Left renal pelvis (tissue), 4 donors: ENCODE measurements at regions not wholly inside any gene's neighbourhood (a gene's known extent, or its start where the extent isn't known, plus 50 kb on each side); places are given as distances from the start of the nearest gene placed in this dataset.
A peak's percentile ranks its signal among the peaks of the same experiment; 100 is the strongest.

ENCODE experiments used
- DNase-seq, 4 donors: peaks; one replicate each; pipeline ENCODE4 v3.0.0-alpha.2; 2013; ENCODE audit warnings: low read depth in 4 of 4, low spot score in 3 of 4

DNA sequence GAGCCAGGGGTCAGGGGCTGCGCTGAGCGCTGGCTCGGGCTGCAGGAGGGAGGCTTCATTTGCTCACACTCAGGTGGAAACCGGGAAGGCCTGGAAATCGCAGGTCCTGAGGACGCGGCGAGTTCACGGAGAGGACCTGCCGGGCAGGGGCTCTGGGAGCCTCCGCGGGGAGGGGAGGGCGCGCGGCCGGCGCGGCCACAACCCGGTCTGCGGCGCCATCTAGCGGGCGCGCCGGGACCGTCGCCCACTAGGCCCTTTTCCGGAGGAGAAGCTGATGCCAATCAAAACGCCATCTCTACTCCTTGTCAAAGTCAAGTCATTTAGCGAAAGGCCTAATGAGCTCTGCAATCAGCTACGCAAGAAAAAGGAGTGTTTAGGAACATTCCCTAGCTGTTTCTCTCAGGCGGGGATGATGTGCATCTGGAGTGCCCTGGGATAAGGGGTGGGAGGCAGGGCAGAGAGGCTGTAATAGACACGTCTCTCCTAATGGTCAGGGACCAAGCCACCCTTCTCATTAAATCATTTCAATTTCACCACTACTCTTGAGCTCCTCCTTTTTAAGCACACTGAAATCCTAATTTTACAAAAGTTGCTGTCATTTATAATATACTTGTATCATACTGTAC is 885.8 kb upstream of the TMEM132C start:
- DNase-seq, result peak; percentile 4 to 26 (median 14)

DNA sequence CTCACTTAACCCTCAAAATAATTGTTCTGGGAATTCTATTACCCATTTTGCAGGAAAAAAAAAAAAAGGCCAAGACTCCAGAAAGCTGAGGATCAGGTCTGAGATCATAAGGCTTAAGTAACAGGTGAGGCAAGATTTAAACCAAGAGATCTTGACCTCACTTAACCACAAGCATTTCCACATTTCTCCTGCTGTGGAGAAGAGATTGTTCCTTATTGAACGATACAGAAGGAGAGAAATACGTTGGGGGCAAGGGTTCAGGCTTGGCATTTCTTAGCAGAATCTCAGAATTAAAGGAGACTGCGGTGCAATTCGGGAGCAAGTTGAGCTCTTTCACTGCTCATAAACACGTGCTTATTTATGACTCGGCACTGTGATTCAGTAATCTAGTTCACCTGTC is 885.3 kb upstream of the TMEM132C start:
- no peak for DNase-seq

DNA sequence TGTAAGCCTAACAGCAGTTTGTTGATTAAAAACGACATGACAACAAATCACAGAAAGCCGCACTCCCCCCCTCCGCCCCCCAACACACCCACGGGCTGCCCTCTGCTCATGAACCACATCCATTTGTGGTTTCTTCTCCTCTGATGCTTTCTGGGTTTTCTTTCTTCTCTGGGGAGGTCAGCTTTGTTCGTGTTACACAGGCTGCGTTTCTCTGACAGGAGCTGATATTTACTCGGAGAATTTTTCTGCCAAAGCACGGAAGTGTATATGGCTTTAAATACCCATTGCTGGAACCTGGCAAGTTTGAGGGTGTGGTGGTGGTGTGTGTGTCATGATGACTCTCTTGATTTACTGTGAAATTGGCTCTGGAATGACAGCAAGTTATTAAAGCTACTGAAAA is 883.7 kb upstream of the TMEM132C start:
- DNase-seq, result no peak

DNA sequence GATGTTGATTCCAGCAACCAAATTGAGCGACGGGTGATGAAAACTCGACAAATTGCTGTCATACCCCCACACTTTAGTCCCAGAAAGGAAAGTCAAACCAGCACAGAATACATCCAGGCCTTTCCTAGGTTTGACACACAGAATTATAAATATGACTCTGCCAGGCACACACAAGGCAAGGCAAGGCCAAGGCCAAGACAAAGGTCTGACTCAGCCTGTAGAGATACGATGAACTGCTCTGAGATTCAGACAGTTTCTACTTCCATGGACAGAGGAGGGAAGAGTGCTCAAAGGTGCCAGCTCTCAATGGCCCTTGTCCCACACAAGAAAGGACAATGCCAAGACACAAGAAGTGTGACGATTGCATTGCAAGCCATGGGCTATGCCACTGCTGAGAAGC is 880.2 kb upstream of the TMEM132C start:
- DNase-seq, result no peak

DNA sequence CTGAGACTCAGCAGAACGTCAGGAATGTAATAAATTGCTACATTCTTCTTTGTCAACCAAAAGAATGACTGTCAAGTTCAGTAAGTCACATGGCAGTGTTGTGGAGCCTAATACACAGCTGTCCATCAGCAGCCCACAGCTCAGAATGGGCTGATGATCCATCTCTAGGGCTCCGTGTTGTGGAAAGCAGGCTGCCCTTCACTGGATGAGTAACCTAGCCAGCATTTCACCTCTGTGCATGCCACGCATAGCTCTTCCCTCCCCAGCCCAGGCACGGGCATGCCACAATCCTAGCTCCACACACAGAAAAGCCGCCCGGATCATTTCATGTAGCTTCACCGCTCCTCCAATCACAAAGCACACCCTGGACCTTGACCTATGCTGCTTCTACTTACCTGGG is 878.0 kb upstream of the TMEM132C start:
- DNase-seq, result no peak

DNA sequence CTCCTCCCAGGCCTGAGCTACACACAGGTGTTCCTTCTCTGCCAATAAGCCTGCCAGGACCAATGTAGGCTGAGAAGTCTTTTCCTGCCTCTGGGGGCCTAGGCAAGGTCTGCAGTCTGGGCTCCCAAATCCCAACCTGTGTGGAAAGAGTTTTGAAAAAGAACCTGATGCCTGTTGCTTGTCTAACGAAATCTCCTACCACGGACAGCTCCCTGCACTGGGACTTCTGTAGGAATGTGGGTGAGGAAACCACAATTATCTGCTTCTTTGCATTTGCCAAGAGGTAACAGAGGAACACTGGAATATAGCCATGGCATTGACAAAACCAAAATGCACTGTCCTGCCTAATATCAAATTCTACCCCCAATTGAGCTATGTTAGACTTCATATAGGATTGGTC is 877.0 kb upstream of the TMEM132C start:
- peak; percentile 7 to 59 (median 44) for DNase-seq

DNA sequence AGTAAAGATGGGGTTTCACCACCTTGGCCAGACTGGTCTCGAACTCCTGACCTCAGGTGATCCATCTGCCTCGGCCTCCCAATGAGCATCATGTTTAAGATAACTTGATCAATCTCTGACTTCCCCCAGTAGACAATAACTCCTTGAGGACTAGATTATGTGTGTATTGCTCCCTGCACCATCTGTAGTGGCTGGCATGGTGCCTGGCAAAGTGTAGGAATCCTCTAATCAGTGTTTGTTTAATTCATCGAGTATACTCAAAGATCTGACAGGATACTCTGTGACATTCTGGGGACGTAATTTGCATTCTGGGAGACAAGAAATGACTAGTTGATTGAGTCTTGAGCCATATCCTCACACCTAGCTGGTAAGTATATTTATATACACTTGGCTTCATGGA is 873.5 kb upstream of the TMEM132C start:
- no peak for DNase-seq

DNA sequence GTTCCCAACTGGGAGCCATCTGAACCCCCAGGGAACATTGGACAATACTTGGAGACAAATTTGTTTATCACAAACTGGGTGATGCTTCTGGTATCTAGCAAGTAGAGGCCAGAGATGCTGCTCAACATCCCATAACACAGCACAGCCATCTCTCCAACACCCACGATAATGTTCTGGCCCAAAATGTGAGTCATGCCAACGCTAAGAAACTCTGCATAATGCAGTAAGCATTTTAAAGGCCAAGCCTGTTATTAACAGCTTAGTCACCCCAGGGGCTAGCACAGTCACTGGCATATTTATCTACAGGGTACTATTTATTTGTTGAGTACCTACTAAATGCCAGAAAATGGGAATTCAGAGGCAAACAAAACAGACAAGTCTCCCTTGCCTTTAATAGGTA is 873.1 kb upstream of the TMEM132C start:
- no peak for DNase-seq

DNA sequence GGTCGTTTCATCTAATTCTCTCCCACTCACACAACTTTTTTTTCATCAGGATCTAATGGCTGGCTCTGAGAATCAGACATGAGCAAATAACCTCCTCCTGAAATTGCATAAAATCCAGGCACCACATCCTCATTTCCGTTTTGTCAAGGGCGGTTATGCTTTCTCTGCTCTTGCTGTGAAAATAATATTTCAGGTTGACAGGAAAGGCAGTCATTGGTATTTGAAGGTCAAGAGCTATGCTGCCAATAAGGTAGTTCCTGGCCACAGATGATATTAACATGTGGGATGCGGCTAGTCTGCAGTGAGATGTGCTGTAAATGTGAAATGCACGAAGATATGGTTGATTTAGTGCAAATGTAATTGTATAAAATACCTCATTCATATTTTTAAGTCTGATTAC is 870.2 kb upstream of the TMEM132C start:
- DNase-seq, result no peak

DNA sequence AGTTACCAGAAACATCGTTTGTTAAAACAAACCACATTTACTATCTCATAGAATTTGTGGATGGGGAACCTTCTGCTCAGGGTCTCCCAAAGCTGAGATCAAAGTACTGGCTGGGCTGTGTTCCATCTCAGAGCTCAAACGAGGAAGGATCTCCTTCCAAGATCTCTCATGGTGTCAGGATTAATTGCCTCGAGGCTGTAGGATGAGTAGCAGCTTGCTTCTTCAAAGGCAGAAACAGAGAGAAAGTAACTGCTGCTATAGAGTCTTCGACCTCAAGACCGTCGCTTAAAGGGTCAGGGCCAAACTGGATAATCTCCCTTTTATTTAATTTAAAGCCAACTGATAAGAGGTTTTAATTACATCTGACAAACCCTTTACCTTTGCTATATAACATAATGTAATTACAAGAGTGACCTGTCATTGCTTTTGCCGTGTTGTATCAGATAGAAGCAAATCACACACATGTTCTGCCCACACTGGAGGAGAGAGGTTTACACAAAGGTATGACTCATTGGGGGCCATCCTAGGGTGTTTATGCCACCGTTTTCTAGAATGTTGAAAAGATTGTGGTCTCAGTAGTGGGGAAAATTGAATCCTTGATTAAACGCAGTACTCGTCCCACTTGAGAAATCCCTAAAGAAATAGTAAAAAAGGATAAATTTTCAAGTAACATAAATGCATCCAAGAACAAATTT is 868.8 kb upstream of the TMEM132C start:
- DNase-seq, result no peak

DNA sequence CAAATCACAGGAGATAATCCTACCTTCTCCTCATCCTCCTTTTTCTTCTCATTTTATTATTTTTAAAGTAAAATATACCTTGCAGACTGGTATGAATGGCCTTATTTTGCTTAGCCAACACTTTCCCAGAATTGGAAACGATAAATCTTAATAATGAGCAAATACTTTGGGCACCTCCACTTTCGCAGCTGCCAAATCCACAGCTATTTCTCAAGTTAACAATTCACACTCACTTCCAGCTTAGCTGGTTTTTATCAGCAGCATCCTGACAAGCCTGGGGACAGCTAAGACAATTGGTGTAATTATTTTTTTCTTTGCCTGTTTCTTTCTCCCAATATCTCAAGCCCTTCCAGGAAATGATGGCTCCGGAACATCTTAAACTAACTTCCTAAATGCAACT is 867.5 kb upstream of the TMEM132C start:
- no peak for DNase-seq

DNA sequence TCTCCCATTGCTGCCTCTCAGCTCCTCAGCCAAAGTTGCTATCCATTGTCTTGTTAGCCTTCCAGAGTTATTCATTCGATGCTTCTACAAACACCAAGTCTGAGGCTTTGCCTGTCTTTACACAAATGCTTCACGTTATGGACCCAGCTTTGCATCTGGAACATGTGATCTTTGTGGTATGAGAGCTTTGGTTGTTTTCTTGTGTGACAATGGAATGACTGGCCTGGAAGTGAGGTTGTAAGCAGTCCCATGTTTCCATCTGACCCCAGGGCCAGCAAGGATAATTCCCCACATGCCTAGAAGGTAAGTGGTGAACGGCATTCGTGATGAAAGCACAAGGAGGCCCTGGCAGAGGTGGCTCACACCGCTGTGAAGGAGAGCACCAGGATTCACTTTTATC is 866.7 kb upstream of the TMEM132C start:
- no peak for DNase-seq

DNA sequence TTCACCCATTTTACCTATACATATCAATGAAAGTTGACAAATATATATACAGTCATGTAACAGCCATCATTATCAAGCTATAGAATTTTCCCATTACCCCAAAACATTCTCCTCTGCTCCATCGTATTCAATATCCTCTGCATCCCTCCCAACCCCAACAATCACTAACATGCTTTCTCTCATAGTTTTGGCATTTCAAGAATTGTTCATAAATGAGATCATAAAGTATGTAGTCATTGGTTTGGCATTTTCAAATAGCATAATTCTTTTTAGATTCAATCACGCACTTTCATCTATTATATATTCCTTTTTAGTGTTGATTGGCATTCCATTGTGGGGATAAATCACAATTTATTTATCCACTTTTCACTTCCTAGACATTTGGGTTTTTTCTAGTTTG is 866.0 kb upstream of the TMEM132C start:
- no peak for DNase-seq

DNA sequence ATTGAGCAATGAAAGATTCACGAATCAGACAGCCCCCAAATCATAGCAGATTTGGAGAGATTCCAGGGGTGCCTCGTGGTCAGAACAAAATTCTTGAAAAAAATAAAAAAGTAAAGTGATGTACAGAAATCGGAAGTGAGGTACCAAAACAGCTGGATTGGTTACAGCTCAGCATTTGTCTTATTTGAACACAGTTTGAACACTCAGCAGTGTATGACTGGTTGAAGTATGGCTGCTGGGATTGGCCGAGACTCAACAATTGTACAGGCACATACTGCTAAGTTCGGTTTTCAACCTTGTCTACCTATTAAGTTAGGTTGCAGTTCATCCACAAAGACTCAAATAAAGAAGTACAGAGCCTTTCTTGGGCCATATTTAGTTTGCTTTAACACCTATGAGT is 865.4 kb upstream of the TMEM132C start:
- no peak for DNase-seq

DNA sequence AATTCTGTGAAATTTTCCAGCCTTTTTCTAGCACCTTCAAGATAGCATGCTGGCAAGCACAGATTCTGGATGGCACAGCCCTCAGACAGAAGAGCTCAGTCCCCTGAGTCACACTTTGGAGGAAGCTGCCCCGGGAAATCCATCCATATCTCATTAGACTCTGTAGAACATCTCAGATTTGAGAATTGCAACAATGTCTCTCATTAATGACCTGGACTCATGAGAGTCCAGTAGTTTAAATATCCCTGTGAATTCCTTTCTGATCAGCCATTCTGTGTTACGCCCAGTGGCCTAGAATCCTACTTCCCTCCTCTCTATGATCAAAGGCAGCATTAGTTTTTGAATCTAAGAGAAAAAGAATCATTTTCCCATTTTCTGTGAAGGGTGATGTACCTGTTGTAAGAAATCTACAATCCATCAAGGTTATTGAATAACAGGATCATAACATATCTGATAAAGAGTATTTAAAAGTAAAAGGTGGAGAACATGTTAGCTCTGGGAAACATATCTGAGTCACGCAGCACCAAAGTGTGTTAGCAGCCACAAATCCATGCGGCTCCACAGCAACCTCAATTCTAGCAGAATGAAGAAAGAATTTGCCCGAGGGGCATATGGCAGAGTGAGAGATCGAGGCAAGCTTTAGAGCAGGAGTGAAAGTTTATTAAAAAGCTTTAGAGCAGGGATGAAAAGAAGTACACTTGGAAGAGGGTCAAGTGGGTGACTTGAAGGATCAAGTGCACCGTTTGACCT is 855.6 kb upstream of the TMEM132C start:
- DNase-seq, result no peak

DNA sequence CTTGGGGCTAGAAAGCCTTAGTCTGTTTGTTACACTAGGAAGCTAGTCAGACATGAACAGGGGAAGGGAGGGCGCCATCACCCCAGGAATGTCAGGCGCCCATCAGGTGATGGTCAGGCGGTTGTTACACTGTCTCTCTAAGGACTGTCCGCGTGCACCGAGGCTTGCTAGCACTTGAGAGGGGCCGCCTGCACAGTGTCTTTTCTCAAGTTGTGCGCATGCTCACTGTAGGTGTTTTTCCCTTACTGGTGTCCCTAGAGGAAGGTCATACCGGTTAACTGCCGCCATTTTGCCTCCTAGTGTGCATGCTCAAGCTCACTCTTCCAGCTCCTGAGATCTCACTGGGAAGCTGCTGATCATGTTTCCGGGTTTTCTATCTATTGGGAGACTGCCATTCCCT is 855.0 kb upstream of the TMEM132C start:
- no peak for DNase-seq

DNA sequence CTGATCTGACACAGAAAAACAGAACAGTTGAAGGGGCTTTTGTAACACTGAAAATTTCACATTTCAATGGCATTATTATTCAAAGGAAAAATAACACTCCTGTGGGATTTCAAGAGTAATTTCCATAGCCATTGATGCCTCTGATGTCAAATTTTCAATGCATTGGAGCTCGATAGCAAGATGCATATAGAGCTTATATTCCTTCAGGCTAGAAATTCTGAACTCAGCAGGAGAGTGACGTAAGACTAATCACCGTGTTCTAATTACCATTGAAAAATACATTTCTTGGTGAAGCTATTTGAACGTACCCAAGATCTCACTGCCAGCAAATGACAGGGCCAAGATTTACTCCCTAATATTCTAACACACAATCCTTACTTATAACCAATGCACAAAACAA is 854.1 kb upstream of the TMEM132C start:
- DNase-seq, result no peak

DNA sequence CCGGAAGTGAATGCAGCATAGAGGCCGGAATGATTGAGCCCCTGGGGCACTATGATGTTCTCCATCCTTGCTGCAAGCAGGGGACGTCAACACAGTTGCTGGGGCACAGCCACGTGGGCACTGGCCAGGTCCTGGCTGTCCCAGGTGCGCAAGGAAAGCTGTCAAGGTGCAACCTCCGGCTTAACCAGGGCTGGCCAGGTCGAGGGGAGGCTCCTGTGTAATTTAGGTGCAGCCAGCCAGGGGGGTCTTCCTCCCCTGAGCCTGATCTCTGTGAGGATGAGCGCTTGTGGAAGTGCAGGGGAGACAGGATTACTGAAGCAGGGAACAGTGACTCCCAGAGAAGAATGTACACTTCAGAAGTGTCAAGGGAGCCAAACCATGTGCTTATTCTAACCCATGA is 852.8 kb upstream of the TMEM132C start:
- DNase-seq, result no peak

DNA sequence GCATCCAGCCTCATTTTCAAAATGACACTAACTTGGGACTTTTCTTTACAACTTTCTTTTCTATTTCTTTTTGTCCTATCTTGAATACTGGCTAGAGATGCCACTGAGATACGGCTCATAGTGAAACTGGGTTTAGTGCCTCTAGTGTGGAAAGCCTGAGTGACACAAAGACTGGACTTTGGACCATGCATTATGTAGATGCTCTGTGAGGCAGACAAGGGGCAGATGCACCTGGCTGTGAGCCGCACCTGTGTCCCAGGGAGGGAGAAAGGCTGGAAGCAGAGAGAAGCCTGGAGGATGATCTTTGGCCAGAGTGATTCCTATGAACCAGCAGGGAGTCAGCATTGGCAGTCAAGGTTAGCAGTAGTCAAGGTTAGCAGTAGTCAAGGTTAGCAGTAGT is 852.3 kb upstream of the TMEM132C start:
- no peak for DNase-seq

DNA sequence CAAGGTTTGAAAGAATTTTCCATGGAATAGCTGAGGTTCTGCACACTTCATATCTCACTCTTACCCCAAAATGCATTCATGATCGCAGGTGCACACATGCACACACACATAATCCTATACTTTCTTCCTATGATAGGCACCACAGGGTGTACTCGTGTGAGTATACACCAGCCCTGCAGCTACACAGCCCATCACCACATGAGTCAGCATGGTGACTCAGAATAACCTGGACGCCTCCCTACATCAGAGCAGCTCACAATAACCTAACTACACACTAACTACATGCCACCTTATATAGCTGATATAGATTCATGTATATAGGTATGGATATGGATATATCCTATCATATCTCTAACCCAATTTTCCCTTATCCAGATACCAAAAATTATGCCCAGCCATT is 850.2 kb upstream of the TMEM132C start:
- no peak for DNase-seq

DNA sequence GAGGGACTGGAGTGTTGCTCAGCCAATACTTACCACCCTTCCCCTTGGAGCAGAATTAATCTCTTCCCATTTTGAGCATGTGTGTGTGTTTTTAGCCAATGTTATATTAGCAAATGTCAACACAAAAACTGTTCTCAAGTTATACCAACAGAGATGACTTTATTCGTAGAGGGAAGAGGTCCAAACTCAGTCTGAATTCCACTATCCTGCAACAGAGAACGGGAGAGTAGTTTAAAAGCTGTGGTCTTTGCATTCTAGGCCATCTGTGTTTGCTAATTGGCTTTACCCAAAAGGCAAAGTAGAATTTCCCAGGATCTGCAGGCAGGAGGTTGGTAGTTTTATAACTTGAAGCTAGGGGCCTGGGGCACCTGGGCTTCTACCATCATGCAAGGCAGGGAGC is 847.9 kb upstream of the TMEM132C start:
- no peak for DNase-seq

DNA sequence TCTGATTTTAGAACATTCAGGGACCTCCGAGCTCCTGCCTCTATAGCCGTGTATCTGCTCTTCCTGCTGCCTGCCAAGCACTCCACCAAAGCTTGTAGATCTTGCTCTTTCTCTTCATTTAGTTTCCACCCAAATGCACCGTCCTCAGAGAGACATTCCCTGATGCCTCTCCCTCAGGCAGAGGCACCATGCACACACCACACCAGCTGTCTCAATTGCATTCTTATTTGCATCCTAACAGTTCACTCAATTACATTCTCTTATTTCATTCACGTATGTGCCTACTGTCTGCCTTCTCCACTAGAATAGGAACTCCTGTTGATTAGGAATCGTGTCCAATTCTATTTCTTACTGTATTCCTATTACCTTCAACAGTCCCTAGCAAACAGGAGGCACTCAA is 845.4 kb upstream of the TMEM132C start:
- DNase-seq, result no peak
